K562 (cell line): ENCODE measurements at regions not wholly inside any gene's neighbourhood (a gene's known extent, or its start where the extent isn't known, plus 50 kb on each side); places are given as distances from the start of the nearest gene placed in this dataset.

Experiments used
- ATAC-seq: fragments of 200-7000 bp; cut with Tn5 transposase; 3 replicates; pipeline ENCODE4 v1.9.1; 2020; ENCODE audit warnings: moderate library complexity
- BruUV-seq: library from RNA; stranded (reverse); fragments of 400-500 nt; replicated peaks from 2 replicates; lab custom pipeline; 2021; lab: Mats Ljungman, UMichigan
- CTCF ChIA-PET: fragments of 300-600 bp; formaldehyde crosslinking; extraction: SDS; loops from one replicate; lab custom pipeline; 2021; ENCODE audit warnings: low intra/inter-chr PET ratio; lab: Yijun Ruan, JAX
- POLR2A ChIA-PET: fragments of 300-600, 350-650 bp; sonication (Branson Sonifier 250); formaldehyde crosslinking; extraction: SDS; loops from one replicate; lab custom pipeline; 2021; ENCODE audit warnings: antibody characterized with exemption, inconsistent platforms; lab: Yijun Ruan, JAX
- DNase-seq, 4 experiments: peaks; one replicate each; pipeline versions ENCODE4 v3.0.0 to v3.0.0-alpha.2; 2011 to 2018; ENCODE audit warnings: low spot score in 3 of 4, mixed read lengths in 3 of 4; ENCODE audit errors: extremely low read depth in 1 of 4
- FAIRE-seq: peaks from 2 replicates; lab custom pipeline; 2011; peaks lifted over from hg19 to GRCh38; lab: Jason Lieb, UNC
- H2AFZ ChIP-seq: 2 replicates; pipeline ENCODE4 v1.6.0; 2011; ENCODE audit warnings: low read depth, low read length, control low read depth, inconsistent platforms
- H3K27ac ChIP-seq: fragments of 200-600 bp; 3 replicates; pipeline ENCODE4 v1.8.0; 2011; ENCODE audit warnings: low read depth, mild to moderate bottlenecking, control low read depth, inconsistent platforms, low read length, moderate library complexity, mixed read lengths; ENCODE audit errors: extremely low read depth
- H3K27me3 ChIP-seq, 2 experiments: fragments of 300-600 bp in 1 of 2; 2 replicates in 1 of 2; 3 replicates in 1 of 2; pipeline versions ENCODE4 v1.6.0 to v1.8.0; 2011; ENCODE audit warnings: inconsistent platforms in 2 of 2, low read length in 2 of 2, mild to moderate bottlenecking in 1 of 2, mixed read lengths in 1 of 2, moderate library complexity in 1 of 2; ENCODE audit not compliant: control insufficient read depth in 2 of 2, insufficient read depth in 2 of 2
- H3K36me3 ChIP-seq: fragments of 300-600 bp; 3 replicates; pipeline ENCODE4 v1.8.0; 2011; ENCODE audit warnings: mild to moderate bottlenecking, low read length, inconsistent platforms; ENCODE audit not compliant: control insufficient read depth, insufficient read depth
- H3K4me1 ChIP-seq, 2 experiments: fragments of 200-600 bp in 1 of 2; replicated peaks in 1 of 2; 2 replicates in 1 of 2; 3 replicates in 1 of 2; pipeline versions ENCODE4 v1.5.1 to v1.8.0; 2011; ENCODE audit warnings: inconsistent platforms in 2 of 2, low read length in 2 of 2, mild to moderate bottlenecking in 1 of 2, mixed read lengths in 1 of 2, moderate library complexity in 1 of 2; ENCODE audit not compliant: control insufficient read depth in 2 of 2, insufficient read depth in 2 of 2
- H3K4me2 ChIP-seq: 2 replicates; pipeline ENCODE4 v1.6.1; 2011; ENCODE audit warnings: low read length, control low read depth, inconsistent platforms, mixed read lengths; ENCODE audit not compliant: insufficient read depth
- H3K4me3 ChIP-seq: fragments of 200-600 bp; sonication (generic), shearing (Covaris generic); 2 replicates; pipeline ENCODE4 v1.5.1; 2016; ENCODE audit warnings: control low read depth, inconsistent platforms
- H3K79me2 ChIP-seq: fragments of 200-600 bp; 3 replicates; pipeline ENCODE4 v1.8.0; 2011; ENCODE audit warnings: low read length, inconsistent platforms; ENCODE audit not compliant: control insufficient read depth, insufficient read depth
- H3K9ac ChIP-seq, 2 experiments: 2 replicates each; pipeline versions ENCODE4 v1.6.0 to v1.6.1; 2011; ENCODE audit warnings: low read depth in 2 of 2, low read length in 2 of 2, control low read depth in 1 of 2, inconsistent platforms in 1 of 2, mild to moderate bottlenecking in 1 of 2, mixed read lengths in 1 of 2; ENCODE audit not compliant: insufficient read depth in 1 of 2
- H3K9me1 ChIP-seq: one replicate; pipeline ENCODE4 v1.6.0; 2011; ENCODE audit warnings: inconsistent platforms, mild to moderate bottlenecking, low read length, moderate library complexity; ENCODE audit not compliant: control insufficient read depth, insufficient read depth
- H3K9me3 ChIP-seq: replicated peaks from 2 replicates; pipeline ENCODE4 v1.5.1; 2011; ENCODE audit warnings: low read depth, low read length, inconsistent platforms; ENCODE audit not compliant: control insufficient read depth, insufficient read depth
- H4K20me1 ChIP-seq: replicated peaks from 2 replicates; pipeline ENCODE4 v1.6.1; 2011; ENCODE audit warnings: low read length, inconsistent platforms, mixed read lengths; ENCODE audit not compliant: control insufficient read depth, insufficient read depth
- MCM5 ChIP-seq: fragments of 450-650 bp; IDR thresholded peaks from 2 replicates; pipeline ENCODE4 v1.6.1; 2016; ENCODE audit warnings: low read depth
- MECOM ChIP-seq: fragments of 250-450 bp; sonication (Bioruptor Pico); IDR thresholded peaks from 2 replicates; pipeline ENCODE4 v1.8.0; 2022; ENCODE audit warnings: inconsistent platforms
- NRF1 ChIP-seq, 2 experiments: fragments of 450-650 bp; IDR thresholded peaks in 1 of 2; conservative IDR thresholded peaks in 1 of 2; 2 replicates each; pipeline ENCODE4 v1.6.1; 2014; ENCODE audit warnings: mild to moderate bottlenecking in 2 of 2
- PRMT5 ChIP-seq: sonication (generic); formaldehyde crosslinking; IDR thresholded peaks from 2 replicates; pipeline ENCODE4 v1.5.0; 2020; ENCODE audit warnings: missing genetic modification reagents
- RFX1 ChIP-seq: fragments of 450-650 bp; IDR thresholded peaks from 2 replicates; pipeline ENCODE4 v1.6.1; 2016; ENCODE audit warnings: mild to moderate bottlenecking, moderate library complexity
- ZNF3 ChIP-seq: fragments of 250-450 bp; sonication (Bioruptor Pico); IDR thresholded peaks from 2 replicates; pipeline ENCODE4 v1.5.0; 2021; ENCODE audit warnings: mild to moderate bottlenecking, moderate library complexity
- ZSCAN29 ChIP-seq: fragments of 450-650 bp; IDR thresholded peaks from 2 replicates; pipeline ENCODE4 v1.6.1; 2017
- WGBS: fragments of 100-300 bp; shearing (Covaris generic); methylation state at CpG from one replicate; pipeline ENCODE4 v1.1.6; 2016; ENCODE audit warnings: low coverage, mixed read lengths; ENCODE audit not compliant: insufficient coverage; ENCODE audit errors: missing lambda C conversion rate; 5-methylcytosine and 5-hydroxymethylcytosine counted together
- in situ Hi-C: fragments of 300-500 bp; cut with MboI; formaldehyde crosslinking; loops from 4 replicates; pipeline ENCODE4 v1.15.0; 2018; ENCODE audit warnings: inconsistent platforms, mixed read lengths
- intact Hi-C: fragments of 100-400 bp; cut with micrococcal nuclease; formaldehyde crosslinking; loops from 2 replicates; pipeline ENCODE4 v1.14.2; 2022
- TF ChIP-seq, protein P1 (sequence below): fragments of 450-650 bp; IDR thresholded peaks from 2 replicates; pipeline ENCODE4 v1.7.0; 2016; ENCODE audit warnings: borderline replicate concordance

DNA sequence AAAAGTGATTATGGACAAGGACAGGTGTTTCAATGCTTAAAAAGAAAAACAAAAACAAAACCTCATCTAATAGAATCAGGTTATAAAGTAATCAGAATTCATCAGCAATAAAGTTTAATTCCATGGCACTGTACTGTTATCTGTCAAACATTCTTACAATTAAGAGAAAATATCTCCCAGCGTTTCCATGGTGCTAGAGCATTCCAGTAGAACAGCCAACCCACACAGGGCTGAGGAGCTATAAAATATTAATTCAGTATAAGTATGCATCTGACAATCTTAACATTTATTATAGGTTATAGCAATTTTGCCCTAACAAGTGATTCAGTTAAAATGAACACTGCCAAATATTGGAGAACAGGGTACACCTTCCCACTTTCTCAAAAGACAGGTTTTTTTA lies 128.7 kb upstream of the DEPDC1 start:
- no peak for DNase-seq
- in situ Hi-C loops (no loop called here), intact Hi-C loops (no loop called here)
- FAIRE-seq: no peak
- Histone ChIP-seq H3K4me3 (no peak overlapping the region), H3K9me1 (no peaks in the 10 kb centered on the region), H3K27me3 (no peaks in the 10 kb centered on the region), H2AFZ (no peak overlapping the region), H4K20me1 (no peaks in the 10 kb centered on the region), H3K4me2 (no peak overlapping the region), H3K9me3 (peaks cover 4% of the 10 kb centered on the region; the same call in 1 of the 2 replicates), H3K36me3 (no peaks in the 10 kb centered on the region), H3K27ac (no peak overlapping the region), H3K9ac (no peak overlapping the region), H3K79me2 (no peaks in the 10 kb centered on the region), H3K4me1 (no peaks in the 10 kb centered on the region)
- no peak for ATAC-seq
- 0% methylated on average over 1 of the region's 1 CpG for WGBS
- ChIA-PET CTCF (no interaction called here), POLR2A (no interaction called here)
- TF ChIP-seq MECOM (CRISPR knock-in tag): no peak
- no peak for TF ChIP-seq RFX1
- TF ChIP-seq PRMT5: no peak
- TF ChIP-seq, protein P1, sequence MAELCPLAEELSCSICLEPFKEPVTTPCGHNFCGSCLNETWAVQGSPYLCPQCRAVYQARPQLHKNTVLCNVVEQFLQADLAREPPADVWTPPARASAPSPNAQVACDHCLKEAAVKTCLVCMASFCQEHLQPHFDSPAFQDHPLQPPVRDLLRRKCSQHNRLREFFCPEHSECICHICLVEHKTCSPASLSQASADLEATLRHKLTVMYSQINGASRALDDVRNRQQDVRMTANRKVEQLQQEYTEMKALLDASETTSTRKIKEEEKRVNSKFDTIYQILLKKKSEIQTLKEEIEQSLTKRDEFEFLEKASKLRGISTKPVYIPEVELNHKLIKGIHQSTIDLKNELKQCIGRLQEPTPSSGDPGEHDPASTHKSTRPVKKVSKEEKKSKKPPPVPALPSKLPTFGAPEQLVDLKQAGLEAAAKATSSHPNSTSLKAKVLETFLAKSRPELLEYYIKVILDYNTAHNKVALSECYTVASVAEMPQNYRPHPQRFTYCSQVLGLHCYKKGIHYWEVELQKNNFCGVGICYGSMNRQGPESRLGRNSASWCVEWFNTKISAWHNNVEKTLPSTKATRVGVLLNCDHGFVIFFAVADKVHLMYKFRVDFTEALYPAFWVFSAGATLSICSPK: no peak
- no peak for TF ChIP-seq MCM5
- TF ChIP-seq ZSCAN29: no peak
- no peak for TF ChIP-seq ZNF3
- TF ChIP-seq NRF1 (conservative IDR thresholded peaks at IDR 0.05 in 1 of 2, IDR thresholded peaks at IDR 0.05 in 1 of 2): no peak
- no TSS peak for BruUV-seq
